ENCODE measurements at regions not wholly inside any gene's neighbourhood (a gene's known extent, or its start where the extent isn't known, plus 50 kb on each side); places are given as distances from the start of the nearest gene placed in this dataset.
"Not testable (repeated sequence)": the region's sequence is repeated elsewhere in the genome, so short reads cannot be mapped to it uniquely, and the experiment has no call there.

GRCh38 chr1:29956349-29957030 lies 720.2 kb downstream of the PTPRU start:
- no peak for DNase-seq (ENCODE audit: low read depth, low spot score)

GRCh38 chr1:29954591-29954990 lies 718.3 kb downstream of the PTPRU start:
- no peak for DNase-seq (ENCODE audit: low read depth, low spot score)

- DNase-seq (ENCODE audit: low read depth, low spot score): no peak
Observed at GRCh38 chr1:29953961-29954360, 717.6 kb downstream of the PTPRU start.

GRCh38 chr1:29949676-29950075 lies 713.4 kb downstream of the PTPRU start:
- no peak for DNase-seq (ENCODE audit: low read depth, low spot score)

- no peak for DNase-seq (ENCODE audit: low read depth, low spot score)
Observed at GRCh38 chr1:29948581-29948980, 712.3 kb downstream of the PTPRU start.

GRCh38 chr1:29946057-29946456 lies 709.7 kb downstream of the PTPRU start:
- DNase-seq (ENCODE audit: low read depth, low spot score): no peak

- no peak for DNase-seq (ENCODE audit: low read depth, low spot score)
Observed at GRCh38 chr1:29945426-29945825, 709.1 kb downstream of the PTPRU start.

- DNase-seq (ENCODE audit: low read depth, low spot score): no peak
Observed at GRCh38 chr1:29944253-29944905, 708.1 kb downstream of the PTPRU start.

- no peak for DNase-seq (ENCODE audit: low read depth, low spot score)
Observed at GRCh38 chr1:29943034-29943433, 706.7 kb downstream of the PTPRU start.

GRCh38 chr1:29939079-29939478 lies 702.8 kb downstream of the PTPRU start:
- DNase-seq (ENCODE audit: low read depth, low spot score): no peak

- DNase-seq (ENCODE audit: low read depth, low spot score): no peak
Observed at GRCh38 chr1:29937356-29937755, 701.0 kb downstream of the PTPRU start.

GRCh38 chr1:29936031-29936544 lies 699.8 kb downstream of the PTPRU start:
- DNase-seq (ENCODE audit: low read depth, low spot score): no peak

- no peak for DNase-seq (ENCODE audit: low read depth, low spot score)
Observed at GRCh38 chr1:29934255-29934772, 698.0 kb downstream of the PTPRU start.

GRCh38 chr1:29933067-29933466 lies 696.7 kb downstream of the PTPRU start:
- DNase-seq (ENCODE audit: low read depth, low spot score): no peak

- no peak for DNase-seq (ENCODE audit: low read depth, low spot score)
Observed at GRCh38 chr1:29932626-29933025, 696.3 kb downstream of the PTPRU start.

- DNase-seq (ENCODE audit: low read depth, low spot score): peak; percentile 55
Observed at GRCh38 chr1:29931477-29932175, 695.3 kb downstream of the PTPRU start.

- no peak for DNase-seq (ENCODE audit: low read depth, low spot score)
Observed at GRCh38 chr1:29925058-29925457, 688.7 kb downstream of the PTPRU start.

GRCh38 chr1:29924017-29924431 lies 687.7 kb downstream of the PTPRU start:
- no peak for DNase-seq (ENCODE audit: low read depth, low spot score)

- DNase-seq (ENCODE audit: low read depth, low spot score): no peak
Observed at GRCh38 chr1:29921741-29922140, 685.4 kb downstream of the PTPRU start.

- DNase-seq (ENCODE audit: low read depth, low spot score): no peak
Observed at GRCh38 chr1:29920784-29921183, 684.5 kb downstream of the PTPRU start.

GRCh38 chr1:29920316-29920715 lies 684.0 kb downstream of the PTPRU start:
- DNase-seq (ENCODE audit: low read depth, low spot score): no peak

GRCh38 chr1:29919041-29919440 lies 682.7 kb downstream of the PTPRU start:
- not testable (repeated sequence) for DNase-seq (ENCODE audit: low read depth, low spot score)
